Activated T-cell treated with anti-CD3 and anti-CD28 coated beads for 24 hours (primary cell): ENCODE measurements at regions not wholly inside any gene's neighbourhood (a gene's known extent, or its start where the extent isn't known, plus 50 kb on each side); places are given as distances from the start of the nearest gene placed in this dataset.

Experiments used
- DNase-seq: peaks from one replicate; pipeline ENCODE4 v3.0.0-alpha.2; 2020; ENCODE audit warnings: low read depth

DNA sequence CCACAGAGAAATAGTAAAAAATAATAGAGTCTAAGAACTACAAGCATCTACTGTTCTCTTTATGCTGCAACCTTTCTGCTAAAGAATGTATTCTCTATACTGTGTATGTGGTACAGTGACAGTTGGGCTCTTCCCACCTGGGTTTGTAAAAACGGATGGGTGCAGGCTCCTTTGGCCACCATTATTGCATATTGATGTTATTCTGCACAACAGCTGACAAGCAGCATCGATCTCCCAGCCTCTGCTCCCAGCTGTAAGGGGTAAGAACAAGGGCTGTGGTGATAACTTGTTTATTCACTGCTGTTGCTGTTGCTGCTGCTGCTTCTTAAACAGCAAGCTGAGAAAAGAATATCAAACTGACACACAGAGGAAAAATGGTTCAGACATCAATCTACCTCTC is 56.1 kb downstream of the KCNRG start:
- no peak for DNase-seq

DNA sequence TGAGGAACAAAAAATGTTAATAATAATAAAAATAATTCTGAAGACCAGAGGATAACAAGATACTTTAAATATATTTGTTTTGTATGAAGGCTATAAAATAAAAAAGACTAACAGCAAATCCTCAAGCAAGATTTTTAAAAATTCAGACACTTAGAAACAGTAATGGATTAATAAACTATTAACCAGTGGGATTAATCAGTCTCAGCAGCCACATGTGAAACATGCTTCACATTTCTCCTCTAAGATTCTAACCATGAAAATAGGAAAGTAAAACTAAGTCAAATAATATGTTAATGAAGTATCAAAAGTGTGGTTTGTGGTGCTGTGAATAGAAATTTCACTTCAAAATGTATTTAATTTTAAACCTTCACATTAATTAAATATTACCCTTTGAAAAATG is 57.4 kb downstream of the KCNRG start:
- no peak for DNase-seq

DNA sequence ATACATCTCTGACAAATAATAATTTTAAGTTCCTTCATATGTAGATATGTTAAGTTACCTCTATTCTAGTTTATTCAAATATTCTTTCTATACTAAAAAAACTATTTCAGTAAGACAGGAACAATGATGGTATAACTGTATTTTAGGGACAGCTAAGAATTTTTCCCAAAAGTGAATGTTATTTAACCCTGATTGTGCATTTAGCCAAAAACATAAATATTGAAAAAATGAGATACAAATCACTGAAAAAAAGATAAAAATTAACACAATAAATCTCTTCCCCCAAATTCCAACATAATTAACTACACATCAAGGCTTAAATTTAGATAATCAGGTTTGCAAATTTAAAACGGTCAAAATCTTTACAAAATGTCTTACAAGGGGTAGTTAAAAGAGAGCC is 58.1 kb downstream of the KCNRG start:
- DNase-seq = no peak

DNA sequence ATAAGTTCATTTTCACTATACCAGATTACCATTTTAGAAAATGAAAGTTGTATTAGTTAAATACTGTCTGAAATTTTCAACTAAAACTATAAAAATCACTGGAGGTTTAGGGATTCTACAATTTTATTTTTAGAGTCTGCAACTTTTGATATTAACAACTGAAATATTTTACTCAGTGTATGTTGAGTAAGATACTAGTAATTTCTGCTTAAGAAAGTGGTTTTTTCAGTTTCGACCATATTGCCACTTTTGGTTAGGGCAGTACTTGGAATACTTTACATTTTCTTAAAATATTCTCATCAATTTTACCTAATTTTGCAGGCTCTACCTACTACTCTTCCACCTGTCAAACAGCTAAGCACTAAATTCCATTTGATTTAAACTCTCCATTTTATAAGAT is 59.6 kb downstream of the KCNRG start:
- DNase-seq = no peak

DNA sequence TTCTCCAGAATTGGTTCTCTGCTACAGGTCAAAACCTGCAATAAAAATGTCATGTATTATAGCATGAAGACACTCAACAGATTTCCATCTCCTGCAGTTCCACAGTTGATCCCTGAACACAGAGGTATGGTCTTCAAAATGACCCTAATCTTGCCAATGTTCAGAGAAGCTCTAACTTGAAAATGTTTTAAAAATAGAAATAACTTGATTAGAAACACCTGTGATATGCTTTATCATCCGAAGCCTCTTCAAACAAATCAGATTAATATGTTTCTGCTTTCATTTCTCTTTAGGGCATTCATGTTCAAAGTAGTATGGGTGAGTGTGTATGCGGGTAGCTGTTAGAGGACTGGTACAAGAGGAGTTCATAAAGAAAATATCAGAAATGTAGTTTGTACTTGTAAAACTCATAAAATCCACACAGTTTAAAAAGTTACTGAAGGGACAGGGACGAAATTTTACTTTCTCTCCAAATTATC is 60.4 kb downstream of the KCNRG start:
- no peak for DNase-seq

DNA sequence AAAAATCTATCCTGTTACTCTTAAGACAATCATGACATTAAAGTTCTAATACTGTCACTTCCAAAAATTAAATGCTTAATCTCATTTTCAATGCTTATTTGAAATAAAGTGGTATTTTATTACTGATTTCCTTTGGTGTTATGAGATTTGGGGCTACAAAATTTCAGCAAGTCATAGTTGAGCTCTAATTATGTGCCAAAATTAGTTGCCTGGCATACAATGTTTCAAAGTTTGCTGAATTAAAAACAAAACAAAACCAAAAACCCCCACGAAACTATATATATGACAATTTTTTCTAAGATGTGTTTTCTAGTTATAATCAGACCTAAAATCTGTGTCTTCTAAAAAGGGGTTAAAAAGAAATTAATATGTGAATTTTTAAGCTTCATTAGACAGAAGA is 62.2 kb downstream of the KCNRG start:
- no peak for DNase-seq

DNA sequence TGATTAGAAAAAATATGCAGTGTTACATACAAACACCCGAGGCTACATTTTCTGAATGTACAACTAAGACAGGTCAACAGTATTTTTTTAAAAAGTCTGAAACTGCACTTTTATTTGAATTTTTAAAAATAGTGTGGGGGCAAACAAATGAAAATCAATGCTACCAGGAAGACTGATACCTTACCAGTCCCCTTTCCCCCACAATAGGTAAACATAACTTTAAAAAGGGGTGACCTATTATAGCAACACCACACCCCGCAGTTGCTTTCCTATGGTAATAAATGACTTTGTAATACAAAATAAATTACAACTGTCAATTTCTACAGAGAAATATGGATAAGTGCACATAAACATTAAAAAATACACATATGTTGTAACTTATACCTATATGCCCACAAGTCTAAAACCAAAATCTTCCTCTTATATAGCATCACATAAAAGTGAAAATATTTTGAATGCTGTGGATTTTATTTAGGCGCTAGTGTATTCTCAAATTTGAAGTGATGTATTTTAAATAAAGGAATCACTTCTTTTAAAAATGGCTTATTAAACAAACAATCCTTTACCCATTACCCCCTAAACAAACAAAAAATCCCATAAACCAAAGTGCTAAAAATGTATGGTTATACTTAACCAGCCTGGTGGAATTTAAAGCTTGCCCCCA is 63.1 kb downstream of the KCNRG start:
- DNase-seq = no peak

DNA sequence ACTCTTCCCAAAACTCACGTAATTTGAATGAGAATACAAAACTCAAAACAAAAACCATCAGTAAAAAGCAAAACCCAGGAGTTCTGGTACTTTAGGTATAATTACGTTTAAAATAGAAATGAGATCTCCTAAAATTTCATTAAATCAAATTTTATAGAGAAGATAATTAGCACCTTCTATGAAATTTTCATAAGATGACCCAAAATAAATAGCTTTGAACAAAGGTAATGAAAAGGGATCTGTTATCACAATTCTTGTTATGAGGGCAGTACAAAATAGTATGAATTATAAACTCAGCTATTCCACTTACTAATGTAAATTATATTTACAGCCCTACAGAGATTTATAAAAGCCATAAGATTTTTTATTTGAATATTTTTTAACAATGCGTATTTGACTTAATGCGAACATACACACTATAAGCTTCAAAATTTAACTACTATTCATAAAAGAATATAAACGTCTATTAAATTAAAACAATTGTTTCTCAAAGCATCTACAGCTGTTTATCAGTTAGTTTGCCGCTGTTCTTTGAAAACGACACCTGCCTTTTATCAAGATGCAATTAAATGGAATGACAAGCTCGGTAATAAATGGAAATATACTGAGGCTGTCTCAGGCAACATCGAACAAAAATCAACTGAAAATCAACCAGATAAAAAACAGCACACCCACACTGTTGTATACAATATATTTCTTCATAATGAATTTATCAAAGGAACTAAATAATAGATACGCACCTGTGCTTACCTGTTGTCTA is 63.8 kb downstream of the KCNRG start:
- no peak for DNase-seq

DNA sequence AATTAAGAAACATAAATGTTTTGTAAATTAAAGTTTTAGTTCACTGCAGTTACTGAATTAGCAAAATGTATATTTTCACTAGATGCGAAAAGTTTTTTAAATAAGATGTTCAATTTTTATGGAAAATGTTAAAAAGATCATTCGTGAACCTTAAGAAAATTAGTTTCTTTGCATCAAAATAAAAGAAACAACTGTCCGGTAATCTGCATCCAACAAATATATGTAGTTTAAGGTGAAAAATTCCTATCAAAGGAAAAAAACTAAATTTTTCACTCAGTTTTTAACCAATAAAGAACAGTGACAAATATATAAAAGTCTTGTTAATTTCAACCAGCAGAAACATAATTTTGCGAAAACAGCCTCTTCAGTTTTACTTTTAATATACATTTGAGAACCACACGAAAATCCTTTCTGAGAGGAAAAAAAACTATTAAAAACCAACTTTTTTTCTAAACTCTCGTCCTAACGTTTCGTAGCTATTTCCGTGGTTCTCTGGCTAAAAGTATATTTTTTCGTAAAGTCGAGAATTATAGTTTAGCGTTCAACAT is 64.5 kb downstream of the KCNRG start:
- DNase-seq = no peak

DNA sequence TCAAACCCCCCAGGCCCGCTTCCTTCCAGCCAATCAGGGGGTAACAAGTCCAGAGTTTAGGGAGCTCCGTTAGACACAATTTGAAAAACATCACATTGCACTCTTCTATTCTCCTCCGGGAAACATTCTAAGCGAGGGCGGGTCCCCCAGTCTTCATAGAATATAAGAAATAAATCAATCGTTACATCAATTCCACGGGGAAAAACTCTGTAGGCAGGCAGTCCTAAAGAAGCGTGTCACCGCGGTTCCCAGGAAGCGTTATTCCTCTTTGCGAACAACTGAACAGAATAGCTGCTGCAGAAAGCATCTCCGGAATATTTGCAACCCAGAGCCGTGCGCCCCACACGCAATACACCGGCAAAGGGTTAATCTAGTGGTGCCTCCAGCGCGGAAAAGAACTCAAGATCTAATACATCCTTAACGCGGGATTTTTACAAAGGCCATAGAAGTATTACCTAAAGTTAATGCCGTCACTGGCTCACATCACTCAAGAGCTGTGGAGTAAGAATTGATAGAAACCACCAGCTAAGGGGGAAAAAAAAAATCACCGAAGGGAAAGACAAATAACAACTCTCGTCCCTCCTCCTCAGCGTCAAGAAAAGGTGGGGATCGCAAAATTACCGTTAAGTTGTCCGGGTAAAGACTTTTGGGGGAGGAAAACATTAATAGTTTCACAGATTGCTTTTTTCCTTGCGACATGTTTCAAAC is 65.1 kb downstream of the KCNRG start:
- DNase-seq = peak; percentile 26

DNA sequence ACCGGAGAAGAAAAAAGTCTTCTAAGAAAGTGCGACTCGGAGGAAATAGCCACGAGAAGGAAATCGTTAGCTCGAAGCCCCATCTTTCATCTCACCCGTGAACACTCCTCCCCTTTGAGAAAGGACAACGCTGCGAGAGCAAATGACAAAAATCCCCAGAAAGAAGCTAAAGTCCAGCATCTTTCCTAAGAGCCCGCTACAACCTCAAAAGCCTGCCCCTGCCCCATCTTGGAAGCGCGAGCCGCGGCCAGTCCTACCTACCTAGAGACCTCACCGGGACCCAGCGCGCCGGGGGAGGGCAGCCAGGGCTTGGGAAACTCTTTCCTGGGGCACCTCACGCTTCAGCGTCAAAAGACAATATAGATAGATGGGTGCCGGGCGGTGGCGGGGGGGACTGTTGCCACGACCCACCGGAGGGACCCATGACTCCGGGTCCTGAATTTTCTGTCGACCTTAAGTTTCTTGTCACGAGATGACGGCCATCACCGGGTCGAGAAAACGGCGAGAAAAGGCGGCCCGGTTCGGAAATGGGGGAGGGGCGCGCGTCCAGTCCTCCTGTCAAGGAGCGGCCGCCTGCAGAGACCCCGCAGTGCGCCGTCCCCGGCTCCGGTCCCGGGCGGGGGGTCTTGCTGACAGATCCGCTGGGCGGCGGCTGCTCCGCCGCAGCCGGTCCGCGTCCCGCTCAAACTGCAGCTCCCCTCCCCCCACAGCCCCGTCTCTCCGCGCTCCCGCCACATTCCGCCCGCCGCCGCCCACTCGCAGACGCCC is 65.9 kb downstream of the KCNRG start:
- DNase-seq = peak; percentile 23

DNA sequence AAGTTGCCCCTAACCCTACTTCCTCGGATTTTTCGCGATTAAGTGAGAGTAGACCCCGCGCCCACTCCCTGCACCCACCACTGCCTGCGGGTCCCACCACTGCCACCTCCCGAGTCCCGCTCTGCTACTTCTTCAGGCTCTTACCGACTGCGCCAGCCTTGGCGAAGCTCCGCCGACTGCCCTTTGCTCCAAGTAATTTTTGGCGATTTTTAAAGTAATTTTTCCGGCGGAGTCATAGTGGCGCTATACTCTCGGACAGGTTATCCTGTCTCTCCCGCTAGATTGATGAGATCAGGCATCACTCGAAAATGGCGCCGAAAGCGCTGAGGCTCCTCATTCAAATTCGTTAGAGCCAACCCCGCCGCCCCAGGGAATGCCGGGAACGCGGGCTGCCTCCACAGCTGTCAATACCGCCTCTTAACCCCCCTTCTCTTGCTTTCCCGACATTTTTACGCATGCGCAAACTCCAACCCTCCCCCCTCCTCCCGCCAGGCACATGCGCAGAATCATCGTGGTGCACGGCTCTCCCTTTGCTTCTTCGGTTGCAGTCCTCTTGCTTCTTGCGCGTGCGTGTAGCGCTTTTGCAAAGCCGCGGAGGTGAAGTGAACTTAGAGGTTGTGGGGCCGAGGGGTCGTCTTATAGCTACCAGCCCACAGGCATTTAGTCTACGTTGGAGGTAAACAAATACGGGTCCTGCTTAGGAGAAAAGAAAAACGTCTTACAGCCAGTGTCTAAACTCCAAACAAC is 66.6 kb downstream of the KCNRG start:
- DNase-seq = peak; percentile 99

DNA sequence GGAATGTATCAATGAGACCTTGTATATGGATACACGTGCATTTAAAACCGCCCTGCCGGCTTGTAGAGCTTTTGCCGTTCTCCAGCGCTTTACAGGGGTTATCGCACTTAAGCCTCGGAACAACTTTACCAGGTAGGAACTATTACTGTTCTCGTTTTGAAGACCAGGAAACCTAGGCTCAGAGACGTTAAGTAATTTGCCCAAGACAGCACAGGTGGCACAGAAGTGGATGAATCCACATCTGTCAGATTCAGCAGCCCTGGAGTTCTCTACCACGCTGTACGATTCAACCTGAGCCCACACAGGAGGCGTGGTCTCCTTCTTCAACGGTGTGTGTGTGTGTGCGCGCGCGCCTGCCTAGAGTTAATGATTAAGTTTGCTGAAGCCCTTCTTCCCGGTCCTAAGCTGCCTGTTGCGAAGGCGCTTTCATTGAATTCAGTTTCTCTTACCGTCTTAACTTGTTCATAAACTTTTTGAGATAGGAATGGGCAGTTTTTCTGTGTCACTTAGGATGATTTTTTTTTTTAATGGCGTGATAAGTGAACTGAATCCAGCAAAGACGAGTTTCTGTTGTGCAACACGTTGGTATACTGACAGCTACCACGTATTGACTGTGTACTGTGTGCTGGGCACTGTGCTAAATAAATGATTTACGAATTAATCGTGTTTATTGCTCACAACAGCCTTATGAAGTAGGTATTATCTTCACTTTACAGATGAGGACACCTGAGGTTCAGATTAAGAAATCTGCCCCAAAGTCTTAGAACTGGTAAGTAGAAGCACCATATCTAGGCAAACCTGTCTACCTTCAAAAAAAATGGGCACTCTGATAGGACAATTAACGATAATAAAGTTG is 67.4 kb downstream of the KCNRG start:
- DNase-seq = peak; percentile 74

DNA sequence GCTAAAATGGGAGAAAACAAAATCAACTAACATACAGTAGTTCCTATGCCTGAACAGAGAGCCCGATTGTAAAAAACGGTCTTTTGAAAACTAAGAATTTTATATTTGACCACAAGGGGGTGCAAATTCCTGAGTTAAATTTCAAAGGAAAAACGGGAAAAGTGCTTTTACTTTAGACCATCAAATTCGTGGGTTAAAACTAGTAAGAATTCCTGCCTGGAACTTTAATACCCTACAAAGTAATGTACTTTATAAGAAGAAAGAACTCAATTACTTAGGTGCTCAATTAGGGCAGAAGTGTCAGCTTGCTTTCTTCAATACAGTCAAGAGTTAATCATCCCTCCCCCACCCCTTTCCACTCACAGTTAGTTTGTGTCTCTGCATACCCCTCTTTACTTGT is 69.8 kb downstream of the KCNRG start:
- no peak for DNase-seq

DNA sequence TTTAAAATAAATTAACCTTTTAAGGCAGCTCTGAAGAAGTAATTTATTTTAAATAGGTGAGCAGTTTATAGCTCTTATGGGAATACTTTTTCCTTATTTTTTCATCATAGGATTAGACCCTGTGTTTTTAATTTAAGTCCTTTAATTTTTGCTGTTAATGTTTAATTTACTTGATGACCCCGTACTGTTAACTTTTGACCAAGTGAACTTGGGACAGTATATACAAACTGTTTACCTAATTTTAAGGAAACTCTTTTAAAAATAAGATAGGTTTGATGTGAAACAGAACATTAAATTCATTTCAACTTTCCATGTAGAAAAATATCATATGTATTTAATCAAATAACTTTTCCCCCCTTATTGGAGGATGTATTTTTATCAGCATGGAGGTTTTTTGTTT is 74.4 kb downstream of the KCNRG start:
- DNase-seq = no peak

DNA sequence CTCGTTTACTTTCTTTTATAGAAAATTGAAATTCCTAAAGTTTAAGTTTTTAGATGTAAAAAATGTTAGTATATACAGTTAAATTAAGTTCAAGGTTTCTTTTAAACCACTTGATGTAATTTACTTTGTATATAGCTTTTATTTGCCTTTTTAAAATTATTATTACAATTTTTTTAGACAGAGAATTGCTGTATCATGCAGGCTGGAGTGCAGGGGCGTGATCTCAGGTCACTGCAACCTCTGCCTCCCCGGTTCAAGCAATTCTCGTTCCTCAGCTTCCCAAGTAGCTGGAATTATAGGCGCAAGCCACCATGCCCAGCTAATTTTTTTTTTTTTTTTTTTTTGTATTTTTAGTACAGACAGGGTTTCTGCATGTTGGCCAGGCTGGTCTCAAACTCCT is 75.0 kb downstream of the KCNRG start:
- no peak for DNase-seq

DNA sequence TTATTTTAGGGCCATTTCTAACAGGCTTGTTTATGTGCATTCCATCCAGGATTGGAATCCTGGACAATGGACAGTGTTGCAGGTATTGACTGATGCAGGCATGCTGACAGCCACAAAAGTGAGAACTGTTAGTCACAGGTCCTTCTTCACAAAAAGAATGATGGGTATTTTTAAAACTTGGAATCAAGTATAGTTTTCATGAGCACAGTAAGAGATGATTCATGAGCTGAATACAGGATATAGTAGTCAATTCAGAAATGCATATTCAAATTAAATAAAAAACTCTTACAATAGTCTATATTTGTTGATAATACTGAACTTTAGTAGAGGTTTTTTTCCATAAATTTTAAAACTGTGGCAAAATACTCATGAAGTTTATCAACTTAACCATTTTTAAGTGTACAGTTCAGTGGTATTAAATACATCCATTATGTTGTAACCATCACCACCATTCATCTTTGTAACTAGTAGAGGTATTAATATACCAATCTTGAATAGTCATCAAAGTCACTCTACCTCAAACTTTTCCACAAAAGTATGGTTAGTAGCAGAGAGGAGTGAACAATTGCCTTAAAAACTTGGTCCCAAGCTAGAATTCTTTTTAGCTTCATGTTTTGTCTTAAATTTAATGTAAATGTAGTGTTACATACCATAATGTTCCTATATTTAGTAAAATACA is 79.5 kb downstream of the KCNRG start:
- no peak for DNase-seq

DNA sequence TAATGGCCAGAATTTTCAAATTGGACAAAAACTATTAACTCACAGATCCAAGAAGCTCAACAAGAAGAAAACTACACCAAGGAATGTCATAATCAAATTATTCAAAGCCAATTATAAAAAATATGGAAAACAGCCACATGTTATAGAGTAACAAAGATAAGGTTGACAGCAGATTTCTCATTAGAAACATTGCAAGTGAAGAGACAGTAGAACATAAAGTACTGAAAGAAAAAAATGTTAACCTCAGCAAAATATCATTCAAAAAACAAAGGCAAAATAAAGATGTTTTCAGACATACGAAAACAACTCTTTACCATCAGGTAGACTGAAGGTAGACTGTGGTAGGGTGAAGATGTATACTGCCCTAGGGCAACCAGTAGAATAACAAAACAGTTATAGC is 83.4 kb downstream of the KCNRG start:
- DNase-seq = no peak

DNA sequence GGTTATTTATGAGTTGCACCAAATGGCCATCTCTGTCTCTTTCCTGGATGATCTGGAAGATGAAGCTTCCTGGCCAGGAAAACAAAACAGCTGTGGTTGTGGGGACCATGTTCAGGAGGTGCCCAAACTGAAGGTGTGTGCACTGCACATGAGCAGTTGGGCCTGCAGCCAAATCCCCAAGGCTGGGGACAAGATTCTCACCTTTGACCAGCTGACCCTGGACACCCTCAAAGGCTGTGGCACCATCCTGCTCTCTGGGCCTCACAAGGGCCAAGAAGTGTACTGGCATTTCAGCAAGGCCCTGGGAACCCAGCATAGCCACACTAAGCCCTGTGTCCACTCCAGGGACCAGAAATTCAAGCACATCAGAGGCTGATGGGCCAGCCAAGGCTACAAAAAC is 84.2 kb downstream of the KCNRG start:
- DNase-seq = no peak

DNA sequence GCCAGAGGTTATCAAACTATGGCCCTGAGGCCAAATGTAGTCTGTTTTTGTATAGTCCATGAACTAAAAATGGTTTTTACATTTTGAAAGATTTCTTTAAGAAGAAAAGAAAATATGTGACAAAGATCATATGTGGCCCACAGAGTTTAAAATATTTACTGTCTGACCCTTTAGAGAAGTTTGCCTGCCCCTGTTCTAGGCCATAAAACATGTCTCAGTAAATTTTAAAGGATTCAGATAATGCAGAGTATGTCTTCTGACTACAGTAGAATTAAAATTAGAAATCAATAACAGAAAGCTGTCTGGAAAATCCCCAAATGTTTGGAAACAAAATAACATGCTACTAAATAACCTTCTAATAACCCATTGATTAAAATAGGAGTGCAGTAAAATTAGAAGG is 86.3 kb downstream of the KCNRG start:
- no peak for DNase-seq
